Astrocyte (in vitro differentiated cells and primary cell): ENCODE measurements at regions not wholly inside any gene's neighbourhood (a gene's known extent, or its start where the extent isn't known, plus 50 kb on each side); places are given as distances from the start of the nearest gene placed in this dataset.

Source experiments
- CTCF ChIP-seq: IDR thresholded peaks from 2 replicates; pipeline ENCODE4 v1.5.1; 2011; ENCODE audit warnings: low read depth, mild to moderate bottlenecking, inconsistent platforms, low read length, moderate library complexity; ENCODE audit not compliant: insufficient read depth
- EZH2 ChIP-seq: IDR thresholded peaks from 2 replicates; pipeline ENCODE4 v1.6.1; 2012; ENCODE audit warnings: mild to moderate bottlenecking, low read length, inconsistent platforms; ENCODE audit not compliant: insufficient read depth

DNA sequence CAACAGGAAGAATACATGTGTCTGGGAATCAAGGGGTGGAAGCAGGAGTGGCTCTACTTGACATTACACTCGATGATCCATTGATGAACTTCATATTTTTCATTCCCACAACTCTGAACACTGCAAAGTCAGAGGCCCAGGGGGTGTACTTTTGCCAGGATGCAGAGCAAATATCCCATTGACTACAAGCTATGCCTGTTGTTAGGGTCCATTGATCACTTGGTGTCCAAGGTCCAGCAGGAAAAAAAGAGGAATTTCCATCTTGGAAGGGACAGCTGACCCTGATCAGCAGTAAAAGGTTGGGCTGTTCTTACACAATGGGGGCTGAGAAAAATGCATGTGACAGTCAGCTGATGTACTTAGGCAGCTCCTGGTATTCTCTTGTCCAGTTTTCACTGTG, 118.5 kb upstream of the MAP1B start:
- TF ChIP-seq CTCF = no peak
- TF ChIP-seq EZH2 = no peak
